ENCODE measurements at regions not wholly inside any gene's neighbourhood (a gene's known extent, or its start where the extent isn't known, plus 50 kb on each side); places are given as distances from the start of the nearest gene placed in this dataset.
"Not testable (repeated sequence)": the region's sequence is repeated elsewhere in the genome, so short reads cannot be mapped to it uniquely, and the experiment has no call there.

GRCh38 chr6:92121228-92121627 lies 1298.1 kb downstream of the EPHA7 start:
- no peak for DNase-seq

GRCh38 chr6:92117800-92118199 lies 1301.6 kb downstream of the EPHA7 start:
- no peak for DNase-seq

- no peak for DNase-seq
Measured at GRCh38 chr6:92114797-92115196, 1304.6 kb downstream of the EPHA7 start.

- DNase-seq: no peak
Measured at GRCh38 chr6:92114091-92114675, 1305.2 kb downstream of the EPHA7 start.

- DNase-seq: no peak
Measured at GRCh38 chr6:92111386-92111785, 1308.0 kb downstream of the EPHA7 start.

- no peak for DNase-seq
Measured at GRCh38 chr6:92110403-92110802, 1309.0 kb downstream of the EPHA7 start.

GRCh38 chr6:92109956-92110355 lies 1309.4 kb downstream of the EPHA7 start:
- no peak for DNase-seq

GRCh38 chr6:92109256-92109655 lies 1310.1 kb downstream of the EPHA7 start:
- DNase-seq: no peak

- DNase-seq: no peak
Measured at GRCh38 chr6:92086750-92087149, 1332.6 kb downstream of the EPHA7 start.

- DNase-seq: not testable (repeated sequence)
Measured at GRCh38 chr6:92083914-92084313, 1335.4 kb downstream of the EPHA7 start.

- no peak for DNase-seq
Measured at GRCh38 chr6:92072387-92072786, 1347.0 kb downstream of the EPHA7 start.

GRCh38 chr6:92069781-92070180 lies 1349.6 kb downstream of the EPHA7 start:
- DNase-seq: no peak

- DNase-seq: no peak
Measured at GRCh38 chr6:92052513-92052912, 1366.8 kb downstream of the EPHA7 start.

GRCh38 chr6:92050216-92050615 lies 1369.1 kb downstream of the EPHA7 start:
- no peak for DNase-seq

GRCh38 chr6:92047860-92048259 lies 1371.5 kb downstream of the EPHA7 start:
- peak; percentile 12 for DNase-seq

- DNase-seq: no peak
Measured at GRCh38 chr6:92047152-92047850, 1372.1 kb downstream of the EPHA7 start.

GRCh38 chr6:92044312-92044711 lies 1375.0 kb downstream of the EPHA7 start:
- DNase-seq: no peak

GRCh38 chr6:92043777-92044176 lies 1375.6 kb downstream of the EPHA7 start:
- DNase-seq: no peak

- DNase-seq: no peak
Measured at GRCh38 chr6:92026878-92027277, 1392.5 kb downstream of the EPHA7 start.

- no peak for DNase-seq
Measured at GRCh38 chr6:92024881-92025280, 1394.5 kb downstream of the EPHA7 start.

GRCh38 chr6:92024110-92024509 lies 1395.2 kb downstream of the EPHA7 start:
- DNase-seq: no peak

GRCh38 chr6:92023410-92023966 lies 1395.9 kb downstream of the EPHA7 start:
- no peak for DNase-seq

- DNase-seq: no peak
Measured at GRCh38 chr6:92011681-92012245, 1407.6 kb downstream of the EPHA7 start.

Data from NCI-H2227 treated with DMSO at 0.1 percent for 48 hours (cell line).